ENCODE measurements at regions not wholly inside any gene's neighbourhood (a gene's known extent, or its start where the extent isn't known, plus 50 kb on each side); places are given as distances from the start of the nearest gene placed in this dataset.

- no peak for TF ChIP-seq CTCF (IDR thresholded peaks at IDR 0.05; ENCODE audit: low read depth, low read length)
- DNase-seq (ENCODE audit: extremely low read depth, low read depth): no peak
Measured at GRCh38 chr20:4617484-4617883, 68.8 kb upstream of the PRNP start.

DNA sequence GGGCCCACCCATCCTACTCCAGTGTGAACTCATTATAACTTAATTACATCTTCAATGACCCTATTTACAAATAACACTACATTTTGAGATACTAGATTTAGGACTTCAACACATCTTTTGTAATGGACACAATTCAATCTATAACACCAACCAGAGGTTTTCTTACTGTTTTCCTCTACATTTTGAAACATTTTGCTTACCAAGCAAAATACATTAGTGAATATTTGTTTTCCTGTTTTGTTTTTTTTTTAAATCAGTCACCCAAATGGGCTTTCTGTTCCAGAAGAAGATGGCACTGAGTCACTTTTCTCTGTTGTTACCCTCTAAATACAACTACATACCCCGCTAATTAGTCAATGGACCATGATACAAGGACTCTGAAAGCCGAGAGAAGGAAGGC, 69.2 kb upstream of the PRNP start:
- no peak for DNase-seq (ENCODE audit: extremely low read depth, low read depth)
- TF ChIP-seq CTCF (IDR thresholded peaks at IDR 0.05; ENCODE audit: low read depth, low read length): no peak

DNA sequence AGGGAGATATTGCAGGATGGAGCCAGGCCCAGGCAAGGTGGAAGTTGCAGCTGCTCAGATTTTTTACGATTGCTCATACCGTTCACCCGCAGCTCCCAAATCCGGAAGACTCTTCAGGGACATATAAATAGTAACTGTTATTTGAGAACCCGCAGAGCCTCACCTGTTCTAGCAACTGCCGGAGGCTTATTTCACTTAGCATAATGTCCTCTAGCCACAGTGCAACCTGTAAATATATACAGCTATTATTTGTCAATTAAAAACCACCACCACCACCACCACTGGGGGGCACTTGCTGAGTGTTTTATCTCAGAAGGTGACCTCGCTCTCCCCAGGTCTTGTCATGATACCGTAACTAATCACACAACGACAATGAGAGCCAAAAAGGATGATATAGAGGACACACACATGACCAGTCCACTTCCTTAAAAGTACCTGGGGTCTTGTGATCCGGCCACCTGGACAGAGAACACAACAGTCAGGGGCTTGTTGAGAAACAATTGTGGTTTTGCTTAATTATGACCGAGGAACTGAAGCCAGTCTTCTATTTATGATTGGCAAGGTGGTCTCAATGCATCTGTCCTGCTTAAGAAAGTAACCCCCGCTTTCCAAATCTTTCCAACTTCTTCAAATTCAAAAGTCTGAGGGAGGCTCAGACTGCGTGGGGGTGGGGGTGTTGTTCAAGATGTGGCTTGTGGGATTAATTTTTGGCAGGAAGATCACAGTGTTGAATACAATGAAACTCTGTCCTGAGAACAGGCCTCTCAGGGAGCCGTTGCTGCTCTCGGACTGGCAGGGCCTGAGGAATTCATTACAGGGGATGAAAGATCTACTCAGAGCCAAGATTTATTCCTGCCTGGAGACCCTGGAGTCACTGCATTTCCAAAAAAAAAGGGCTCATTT, 72.3 kb upstream of the PRNP start:
- TF ChIP-seq CTCF (IDR thresholded peaks at IDR 0.05; ENCODE audit: low read depth, low read length): peak; percentile 45
- no peak for DNase-seq (ENCODE audit: extremely low read depth, low read depth)

- no peak for TF ChIP-seq CTCF (IDR thresholded peaks at IDR 0.05; ENCODE audit: low read depth, low read length)
- DNase-seq (ENCODE audit: extremely low read depth, low read depth): no peak
Measured at GRCh38 chr20:4613184-4613583, 73.1 kb upstream of the PRNP start.

DNA sequence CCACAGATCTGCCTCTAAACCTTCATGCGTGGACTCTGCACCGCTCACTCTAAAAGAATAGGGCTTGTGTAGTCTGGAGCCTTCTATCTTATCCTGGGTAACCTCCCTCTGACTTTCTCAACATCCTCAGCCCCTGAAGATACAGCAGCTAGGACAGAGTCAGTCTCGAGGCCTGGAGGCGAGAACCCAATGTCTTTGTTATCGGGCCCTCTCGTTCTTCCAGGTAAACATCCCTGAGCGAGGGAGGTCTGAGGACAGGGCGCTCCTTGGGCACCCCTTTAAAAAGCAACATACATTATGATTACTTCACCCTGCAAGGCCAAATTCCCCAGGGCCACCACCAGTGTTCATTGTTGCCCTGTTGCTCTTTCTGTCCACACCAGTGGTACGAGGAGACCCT, 75.4 kb upstream of the PRNP start:
- no peak for TF ChIP-seq CTCF (IDR thresholded peaks at IDR 0.05; ENCODE audit: low read depth, low read length)
- no peak for DNase-seq (ENCODE audit: extremely low read depth, low read depth)

GRCh38 chr20:4609511-4609910, 76.7 kb upstream of the PRNP start:
- no peak for DNase-seq (ENCODE audit: extremely low read depth, low read depth)
- TF ChIP-seq CTCF (IDR thresholded peaks at IDR 0.05; ENCODE audit: low read depth, low read length): no peak

DNA sequence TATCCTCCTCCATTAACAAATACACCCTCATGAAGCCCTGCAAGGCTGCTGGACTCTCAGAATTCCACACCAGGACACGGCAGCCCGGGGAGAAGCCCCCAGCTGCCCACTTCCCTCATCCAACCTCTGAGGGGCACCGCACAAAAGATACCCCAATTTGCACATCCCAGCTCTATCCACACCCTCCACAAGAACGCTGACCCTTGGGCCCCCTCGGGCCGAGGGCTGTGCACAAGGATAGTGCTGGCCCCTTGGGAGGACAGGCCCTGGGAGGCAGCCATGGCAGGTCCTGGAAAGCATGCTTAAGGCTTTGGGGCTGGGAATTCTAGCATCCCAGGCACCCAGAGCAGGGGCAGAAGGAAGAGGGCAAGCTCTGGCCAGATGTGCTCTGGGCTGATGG, 77.4 kb upstream of the PRNP start:
- TF ChIP-seq CTCF (IDR thresholded peaks at IDR 0.05; ENCODE audit: low read depth, low read length): no peak
- DNase-seq (ENCODE audit: extremely low read depth, low read depth): no peak
